Erythroblast (primary cell): ENCODE measurements at regions not wholly inside any gene's neighbourhood (a gene's known extent, or its start where the extent isn't known, plus 50 kb on each side); places are given as distances from the start of the nearest gene placed in this dataset.

Source experiments
- GATA1 ChIP-seq: IDR thresholded peaks from 2 replicates; pipeline ENCODE4 v1.6.1; 2011; ENCODE audit warnings: low read depth, mild to moderate bottlenecking, control low read depth, low read length, moderate library complexity
- POLR2A ChIP-seq: IDR thresholded peaks from 2 replicates; pipeline ENCODE4 v1.6.1; 2011; ENCODE audit warnings: mild to moderate bottlenecking, low read length

- no peak for TF ChIP-seq POLR2A
- TF ChIP-seq GATA1, result no peak
Measured at GRCh38 chr1:239590556-239590955, 204.2 kb downstream of the CHRM3 start.
